MM.1S (cell line): ENCODE measurements at regions not wholly inside any gene's neighbourhood (a gene's known extent, or its start where the extent isn't known, plus 50 kb on each side); places are given as distances from the start of the nearest gene placed in this dataset.
"Not testable (repeated sequence)": the region's sequence is repeated elsewhere in the genome, so short reads cannot be mapped to it uniquely, and the experiment has no call there.

ENCODE experiments used
- EZH2 ChIP-seq: fragments of 300-600 bp; sonication (generic); optimal IDR thresholded peaks from 2 replicates; pipeline ENCODE3; 2017; ENCODE audit warnings: low read depth, mild to moderate bottlenecking, antibody characterized with exemption, low read length, mixed read lengths
- TF ChIP-seq, protein P1 (sequence below): fragments of 300-600 bp; sonication (generic); IDR thresholded peaks from 2 replicates; pipeline ENCODE4 v1.5.1; 2016; ENCODE audit warnings: antibody characterized with exemption, low read length, mixed read lengths

DNA sequence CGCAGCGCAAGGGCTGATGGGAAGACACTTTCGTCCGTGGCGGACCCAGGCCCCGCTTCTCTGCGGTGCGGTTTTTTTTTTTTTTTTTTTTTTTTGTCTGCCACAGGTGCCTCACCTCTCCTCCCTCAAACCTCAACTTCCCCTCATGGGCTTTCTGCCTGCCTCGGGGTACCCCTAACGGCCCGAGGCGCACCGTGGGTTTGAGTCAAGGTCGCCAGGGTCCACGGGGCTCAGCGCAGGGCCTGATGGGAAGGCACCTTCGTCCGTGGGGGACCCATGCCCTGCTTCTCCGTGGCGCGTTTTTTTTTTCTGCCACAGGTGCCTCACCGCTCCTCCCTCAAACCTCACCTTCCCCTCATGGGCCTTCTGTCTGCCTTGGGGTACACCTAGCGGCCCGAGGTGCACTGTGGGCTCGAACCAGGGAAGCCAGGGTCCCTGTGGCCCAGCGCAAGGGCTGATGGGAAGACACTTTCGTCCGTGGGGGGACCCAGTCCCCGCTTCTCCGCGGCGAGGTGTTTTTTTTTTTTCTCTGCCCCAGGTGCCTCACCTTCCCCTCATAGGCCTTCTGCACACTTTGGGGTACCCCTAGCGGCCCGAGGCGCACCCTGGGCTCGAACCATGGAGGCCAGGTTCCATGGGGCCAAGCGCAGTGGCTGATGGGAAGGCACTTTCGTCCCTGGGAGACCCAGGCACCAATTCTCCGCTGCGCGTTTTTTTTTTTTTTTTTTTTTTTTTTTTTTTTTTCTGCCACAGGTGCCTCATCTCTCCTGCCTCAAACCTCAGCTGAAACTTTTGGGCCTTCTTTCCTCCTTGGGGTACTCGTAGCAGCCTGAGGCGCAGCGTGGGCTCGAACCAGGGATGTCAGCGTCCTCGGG, 165.2 kb upstream of the ZNG1F start:
- TF ChIP-seq, protein P1, sequence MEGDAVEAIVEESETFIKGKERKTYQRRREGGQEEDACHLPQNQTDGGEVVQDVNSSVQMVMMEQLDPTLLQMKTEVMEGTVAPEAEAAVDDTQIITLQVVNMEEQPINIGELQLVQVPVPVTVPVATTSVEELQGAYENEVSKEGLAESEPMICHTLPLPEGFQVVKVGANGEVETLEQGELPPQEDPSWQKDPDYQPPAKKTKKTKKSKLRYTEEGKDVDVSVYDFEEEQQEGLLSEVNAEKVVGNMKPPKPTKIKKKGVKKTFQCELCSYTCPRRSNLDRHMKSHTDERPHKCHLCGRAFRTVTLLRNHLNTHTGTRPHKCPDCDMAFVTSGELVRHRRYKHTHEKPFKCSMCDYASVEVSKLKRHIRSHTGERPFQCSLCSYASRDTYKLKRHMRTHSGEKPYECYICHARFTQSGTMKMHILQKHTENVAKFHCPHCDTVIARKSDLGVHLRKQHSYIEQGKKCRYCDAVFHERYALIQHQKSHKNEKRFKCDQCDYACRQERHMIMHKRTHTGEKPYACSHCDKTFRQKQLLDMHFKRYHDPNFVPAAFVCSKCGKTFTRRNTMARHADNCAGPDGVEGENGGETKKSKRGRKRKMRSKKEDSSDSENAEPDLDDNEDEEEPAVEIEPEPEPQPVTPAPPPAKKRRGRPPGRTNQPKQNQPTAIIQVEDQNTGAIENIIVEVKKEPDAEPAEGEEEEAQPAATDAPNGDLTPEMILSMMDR, result not testable (repeated sequence)
- TF ChIP-seq EZH2, result not testable (repeated sequence)
